ENCODE measurements at regions not wholly inside any gene's neighbourhood (a gene's known extent, or its start where the extent isn't known, plus 50 kb on each side); places are given as distances from the start of the nearest gene placed in this dataset.
A peak's percentile ranks its signal among the peaks of the same experiment; 100 is the strongest.
"Not testable (repeated sequence)": the region's sequence is repeated elsewhere in the genome, so short reads cannot be mapped to it uniquely, and the experiment has no call there.

- no peak overlapping the region for H3K4me2 ChIP-seq (ENCODE audit: low read depth, low read length, poor library complexity, severe bottlenecking)
- no peaks in the 10 kb centered on the region for H3K36me3 ChIP-seq (ENCODE audit: insufficient read depth, low read length)
- H3K9me3 ChIP-seq (ENCODE audit: low read length): no peaks in the 10 kb centered on the region
- H3K79me2 ChIP-seq (ENCODE audit: low read length): no peaks in the 10 kb centered on the region
- no peak overlapping the region for H3K4me3 ChIP-seq (ENCODE audit: low read length)
- no peak overlapping the region for H2AFZ ChIP-seq (ENCODE audit: low read length)
- H4K20me1 ChIP-seq (ENCODE audit: insufficient read depth, low read depth, low read length): no peaks in the 10 kb centered on the region
- no peaks in the 10 kb centered on the region for H3K4me1 ChIP-seq (ENCODE audit: low read length)
- H3K9me2 ChIP-seq (replicated peaks; ENCODE audit: insufficient read depth, low read length): no peaks in the 10 kb centered on the region
- H3K27ac ChIP-seq (ENCODE audit: low read length): no peak overlapping the region
- H3K27me3 ChIP-seq (ENCODE audit: low read length): 0 out of 2 replicates have a peak, but pooled peaks cover 5% of the 10 kb centered on the region
- H3K9ac ChIP-seq (ENCODE audit: low read length): no peak overlapping the region
- no peak for DNase-seq
Measured at GRCh38 chr11:87892291-87892690, 283.0 kb downstream of the RAB38 start.

GRCh38 chr11:87889126-87889525, 286.1 kb downstream of the RAB38 start:
- H4K20me1 ChIP-seq (ENCODE audit: insufficient read depth, low read depth, low read length): no peaks in the 10 kb centered on the region
- no peak overlapping the region for H3K4me2 ChIP-seq (ENCODE audit: low read depth, low read length, poor library complexity, severe bottlenecking)
- peaks cover 8% of the 10 kb centered on the region for H3K4me1 ChIP-seq (ENCODE audit: low read length)
- no peak for DNase-seq
- H3K9me3 ChIP-seq (ENCODE audit: low read length): no peaks in the 10 kb centered on the region
- H3K27me3 ChIP-seq (ENCODE audit: low read length): no peaks in the 10 kb centered on the region
- no peaks in the 10 kb centered on the region for H3K79me2 ChIP-seq (ENCODE audit: low read length)
- no peak overlapping the region for H3K9ac ChIP-seq (ENCODE audit: low read length)
- H3K36me3 ChIP-seq (ENCODE audit: insufficient read depth, low read length): no peaks in the 10 kb centered on the region
- no peak overlapping the region for H3K4me3 ChIP-seq (ENCODE audit: low read length)
- H3K9me2 ChIP-seq (replicated peaks; ENCODE audit: insufficient read depth, low read length): no peaks in the 10 kb centered on the region
- no peak overlapping the region for H3K27ac ChIP-seq (ENCODE audit: low read length)
- H2AFZ ChIP-seq (ENCODE audit: low read length): no peak overlapping the region

DNA sequence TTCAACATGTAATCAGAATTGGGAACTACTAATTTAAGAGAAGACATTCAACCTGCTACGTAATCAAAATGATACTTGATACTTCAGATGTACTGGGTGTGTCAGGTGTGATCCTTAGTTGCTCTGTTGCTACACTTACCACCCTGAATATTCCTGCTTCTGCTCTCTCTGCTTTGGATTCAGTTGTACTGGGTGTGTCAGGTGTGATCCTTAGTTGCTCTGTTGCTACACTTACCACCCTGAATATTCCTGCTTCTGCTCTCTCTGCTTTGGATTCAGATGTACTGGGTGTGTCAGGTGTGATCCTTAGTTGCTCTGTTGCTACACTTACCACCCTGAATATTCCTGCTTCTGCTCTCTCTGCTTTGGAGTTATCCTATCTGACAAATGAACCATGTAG, 290.2 kb downstream of the RAB38 start:
- not testable (repeated sequence) for H3K4me2 ChIP-seq (ENCODE audit: low read depth, low read length, poor library complexity, severe bottlenecking); H3K9me3 ChIP-seq (ENCODE audit: low read length); H3K9ac ChIP-seq (ENCODE audit: low read length); H3K27ac ChIP-seq (ENCODE audit: low read length); H3K36me3 ChIP-seq (ENCODE audit: insufficient read depth, low read length); H3K79me2 ChIP-seq (ENCODE audit: low read length); H2AFZ ChIP-seq (ENCODE audit: low read length); H3K9me2 ChIP-seq (replicated peaks; ENCODE audit: insufficient read depth, low read length); H3K27me3 ChIP-seq (ENCODE audit: low read length); DNase-seq; H4K20me1 ChIP-seq (ENCODE audit: insufficient read depth, low read depth, low read length); H3K4me3 ChIP-seq (ENCODE audit: low read length)
- peaks cover 32% of the 10 kb centered on the region for H3K4me1 ChIP-seq (ENCODE audit: low read length)

DNA sequence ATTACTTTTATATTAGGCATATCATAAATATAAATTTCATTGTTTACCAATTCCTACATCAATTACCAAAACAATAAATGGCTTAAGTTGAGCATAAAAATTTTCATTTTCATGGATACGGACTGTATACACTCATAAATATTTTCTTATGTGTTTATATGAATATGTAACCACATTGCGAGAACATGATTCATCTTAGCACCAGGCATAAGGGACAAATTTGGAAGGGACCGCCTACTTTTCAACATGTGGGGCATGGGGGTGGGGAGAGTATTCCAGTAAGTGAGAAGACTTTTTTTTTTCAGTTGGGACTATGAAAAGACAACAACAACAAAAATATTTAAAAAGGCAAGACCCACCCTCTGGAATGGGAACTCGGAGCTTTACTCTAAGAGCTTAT, 296.1 kb downstream of the RAB38 start:
- peak overlapping the region; percentile 51 for H3K4me2 ChIP-seq (ENCODE audit: low read depth, low read length, poor library complexity, severe bottlenecking)

GRCh38 chr11:87878373-87878825, 296.8 kb downstream of the RAB38 start:
- H3K9ac ChIP-seq (ENCODE audit: low read length): no peak overlapping the region
- H3K4me2 ChIP-seq (ENCODE audit: low read depth, low read length, poor library complexity, severe bottlenecking): peak overlapping the region; percentile 51
- no peak overlapping the region for H2AFZ ChIP-seq (ENCODE audit: low read length)
- no peaks in the 10 kb centered on the region for H4K20me1 ChIP-seq (ENCODE audit: insufficient read depth, low read depth, low read length)
- peak; percentile 84 for DNase-seq
- peak overlapping the region; percentile 46 for H3K27ac ChIP-seq (ENCODE audit: low read length)
- H3K79me2 ChIP-seq (ENCODE audit: low read length): no peaks in the 10 kb centered on the region
- H3K4me3 ChIP-seq (ENCODE audit: low read length): peak overlapping the region; percentile 4
- H3K4me1 ChIP-seq (ENCODE audit: low read length): peaks cover 42% of the 10 kb centered on the region
- no peaks in the 10 kb centered on the region for H3K9me2 ChIP-seq (replicated peaks; ENCODE audit: insufficient read depth, low read length)
- H3K27me3 ChIP-seq (ENCODE audit: low read length): no peaks in the 10 kb centered on the region
- H3K36me3 ChIP-seq (ENCODE audit: insufficient read depth, low read length): no peaks in the 10 kb centered on the region
- no peaks in the 10 kb centered on the region for H3K9me3 ChIP-seq (ENCODE audit: low read length)

More for the DNA sequence above, 296.1 kb downstream of the RAB38 start:
- peak overlapping the region; percentile 46; the same call in 1 of the 2 replicates for H3K27ac ChIP-seq (ENCODE audit: low read length)
- peaks cover 43% of the 10 kb centered on the region for H3K4me1 ChIP-seq (ENCODE audit: low read length)
- H3K27me3 ChIP-seq (ENCODE audit: low read length): no peaks in the 10 kb centered on the region
- no peak overlapping the region for H3K4me3 ChIP-seq (ENCODE audit: low read length)
- no peak overlapping the region for H3K9ac ChIP-seq (ENCODE audit: low read length)
- no peaks in the 10 kb centered on the region for H3K9me3 ChIP-seq (ENCODE audit: low read length)
- H3K9me2 ChIP-seq (replicated peaks; ENCODE audit: insufficient read depth, low read length): no peaks in the 10 kb centered on the region
- H2AFZ ChIP-seq (ENCODE audit: low read length): no peak overlapping the region
- H4K20me1 ChIP-seq (ENCODE audit: insufficient read depth, low read depth, low read length): no peaks in the 10 kb centered on the region
- no peak for DNase-seq
- no peaks in the 10 kb centered on the region for H3K36me3 ChIP-seq (ENCODE audit: insufficient read depth, low read length)
- H3K79me2 ChIP-seq (ENCODE audit: low read length): no peaks in the 10 kb centered on the region

DNA sequence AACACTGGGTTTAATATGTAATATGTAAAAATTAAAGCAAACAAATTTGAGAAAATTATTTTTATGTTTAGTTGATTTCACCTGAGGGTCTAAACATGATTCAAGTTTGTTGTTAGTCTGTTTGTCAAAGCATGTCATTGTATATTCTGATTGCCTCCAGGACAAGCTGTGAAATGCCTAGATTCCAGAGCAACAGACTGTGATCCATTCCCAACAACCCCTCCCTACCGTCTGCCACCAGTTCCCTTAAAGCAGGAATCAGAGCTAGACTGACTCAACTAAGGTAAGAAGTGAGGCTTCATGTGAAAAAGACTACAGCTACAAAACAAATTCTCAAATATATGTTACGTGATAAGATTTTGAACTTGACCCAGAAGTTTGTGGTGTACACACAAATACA, 304.2 kb downstream of the RAB38 start:
- no peak overlapping the region for H3K4me3 ChIP-seq (ENCODE audit: low read length)
- H3K27me3 ChIP-seq (ENCODE audit: low read length): no peaks in the 10 kb centered on the region
- H3K36me3 ChIP-seq (ENCODE audit: insufficient read depth, low read length): no peaks in the 10 kb centered on the region
- H3K9me2 ChIP-seq (replicated peaks; ENCODE audit: insufficient read depth, low read length): no peaks in the 10 kb centered on the region
- H3K9me3 ChIP-seq (ENCODE audit: low read length): no peaks in the 10 kb centered on the region
- no peak overlapping the region for H3K9ac ChIP-seq (ENCODE audit: low read length)
- H2AFZ ChIP-seq (ENCODE audit: low read length): no peak overlapping the region
- H3K4me2 ChIP-seq (ENCODE audit: low read depth, low read length, poor library complexity, severe bottlenecking): no peak overlapping the region
- no peaks in the 10 kb centered on the region for H4K20me1 ChIP-seq (ENCODE audit: insufficient read depth, low read depth, low read length)
- H3K27ac ChIP-seq (ENCODE audit: low read length): no peak overlapping the region
- H3K79me2 ChIP-seq (ENCODE audit: low read length): no peaks in the 10 kb centered on the region
- DNase-seq: no peak
- no peaks in the 10 kb centered on the region for H3K4me1 ChIP-seq (ENCODE audit: low read length)

DNA sequence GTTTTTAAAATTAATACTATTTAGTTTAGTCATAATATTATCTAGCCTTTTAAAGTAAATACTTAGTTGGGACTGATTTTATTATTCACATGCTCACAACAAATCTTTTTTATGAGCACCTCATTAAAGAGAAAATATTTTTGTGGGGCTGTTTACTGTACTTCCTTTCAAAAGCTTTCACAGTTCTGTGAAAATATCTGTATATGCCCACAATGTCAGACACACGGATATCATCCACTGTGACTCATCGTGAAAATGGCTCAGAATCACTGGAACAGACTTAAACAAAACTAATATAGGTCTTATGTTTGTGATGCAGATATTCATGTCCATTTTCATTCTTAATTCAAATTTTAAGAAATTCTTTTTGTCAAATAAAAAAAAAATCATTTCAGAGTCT, 305.2 kb downstream of the RAB38 start:
- Histone ChIP-seq H3K4me2 (ENCODE audit: low read depth, low read length, poor library complexity, severe bottlenecking) (no peak overlapping the region), H4K20me1 (ENCODE audit: insufficient read depth, low read depth, low read length) (no peaks in the 10 kb centered on the region), H3K4me1 (ENCODE audit: low read length) (peaks cover 4% of the 10 kb centered on the region), H3K79me2 (ENCODE audit: low read length) (no peaks in the 10 kb centered on the region), H3K9me3 (ENCODE audit: low read length) (no peaks in the 10 kb centered on the region), H3K9ac (ENCODE audit: low read length) (no peak overlapping the region), H3K27me3 (ENCODE audit: low read length) (no peaks in the 10 kb centered on the region), H3K27ac (ENCODE audit: low read length) (no peak overlapping the region), H3K9me2 (replicated peaks; ENCODE audit: insufficient read depth, low read length) (no peaks in the 10 kb centered on the region), H3K36me3 (ENCODE audit: insufficient read depth, low read length) (no peaks in the 10 kb centered on the region), H2AFZ (ENCODE audit: low read length) (no peak overlapping the region), H3K4me3 (ENCODE audit: low read length) (no peak overlapping the region)
- DNase-seq: no peak

GRCh38 chr11:87866951-87867350, 308.3 kb downstream of the RAB38 start:
- H3K4me1 ChIP-seq (ENCODE audit: low read length): peaks cover 4% of the 10 kb centered on the region
- H3K9me3 ChIP-seq (ENCODE audit: low read length): no peaks in the 10 kb centered on the region
- no peak overlapping the region for H2AFZ ChIP-seq (ENCODE audit: low read length)
- no peaks in the 10 kb centered on the region for H3K9me2 ChIP-seq (replicated peaks; ENCODE audit: insufficient read depth, low read length)
- H3K79me2 ChIP-seq (ENCODE audit: low read length): no peaks in the 10 kb centered on the region
- H3K36me3 ChIP-seq (ENCODE audit: insufficient read depth, low read length): no peaks in the 10 kb centered on the region
- no peak for DNase-seq
- no peak overlapping the region for H3K4me2 ChIP-seq (ENCODE audit: low read depth, low read length, poor library complexity, severe bottlenecking)
- no peaks in the 10 kb centered on the region for H4K20me1 ChIP-seq (ENCODE audit: insufficient read depth, low read depth, low read length)
- H3K4me3 ChIP-seq (ENCODE audit: low read length): no peak overlapping the region
- H3K9ac ChIP-seq (ENCODE audit: low read length): no peak overlapping the region
- H3K27ac ChIP-seq (ENCODE audit: low read length): no peak overlapping the region
- H3K27me3 ChIP-seq (ENCODE audit: low read length): no peaks in the 10 kb centered on the region

GRCh38 chr11:87861030-87861429, 314.2 kb downstream of the RAB38 start:
- Histone ChIP-seq H3K9me3 (ENCODE audit: low read length) (no peaks in the 10 kb centered on the region), H2AFZ (ENCODE audit: low read length) (no peak overlapping the region), H3K9me2 (replicated peaks; ENCODE audit: insufficient read depth, low read length) (no peaks in the 10 kb centered on the region), H3K79me2 (ENCODE audit: low read length) (no peaks in the 10 kb centered on the region), H3K9ac (ENCODE audit: low read length) (no peak overlapping the region), H3K4me3 (ENCODE audit: low read length) (no peak overlapping the region), H4K20me1 (ENCODE audit: insufficient read depth, low read depth, low read length) (no peaks in the 10 kb centered on the region), H3K36me3 (ENCODE audit: insufficient read depth, low read length) (no peaks in the 10 kb centered on the region), H3K27ac (ENCODE audit: low read length) (no peak overlapping the region), H3K4me2 (ENCODE audit: low read depth, low read length, poor library complexity, severe bottlenecking) (no peak overlapping the region), H3K27me3 (ENCODE audit: low read length) (no peaks in the 10 kb centered on the region; the same call in 1 of the 2 replicates), H3K4me1 (ENCODE audit: low read length) (peaks cover 4% of the 10 kb centered on the region)
- DNase-seq: no peak
